ENCODE measurements at regions not wholly inside any gene's neighbourhood (a gene's known extent, or its start where the extent isn't known, plus 50 kb on each side); places are given as distances from the start of the nearest gene placed in this dataset.

DNA sequence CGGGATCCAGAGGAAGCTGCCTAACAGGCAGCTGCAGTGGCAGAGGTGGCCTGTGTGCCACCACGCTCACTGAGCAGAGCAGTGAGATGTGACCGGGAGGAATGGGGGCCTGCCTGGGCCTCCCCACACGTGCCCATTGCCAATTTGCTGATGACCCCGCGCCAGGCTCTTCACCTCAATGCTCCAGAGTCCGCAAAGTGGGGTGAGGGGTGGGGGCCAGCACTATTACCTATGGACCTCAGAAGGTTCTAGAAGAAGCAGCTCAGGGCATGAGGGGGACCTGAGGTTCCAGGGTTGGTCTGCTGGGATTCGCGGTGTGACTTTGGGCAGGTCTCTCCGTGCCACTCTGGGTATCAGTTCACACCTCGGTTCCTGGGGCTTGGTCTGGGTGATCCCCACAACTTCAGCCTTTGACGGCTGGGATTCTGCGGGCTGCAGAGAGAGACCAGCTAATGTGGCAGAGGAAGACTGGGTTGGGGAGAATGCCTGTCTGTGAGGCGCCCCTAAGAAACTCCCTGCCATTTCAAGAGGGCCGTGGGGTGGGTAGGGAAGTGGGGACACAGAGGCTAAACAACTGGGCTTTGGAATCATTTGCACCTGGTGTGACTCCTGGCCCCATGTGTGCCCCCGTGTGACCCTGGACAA, 231.0 kb upstream of the MVB12B start:
- no peak overlapping the region for H3K27ac Mint-ChIP-seq
- no peaks in the 10 kb centered on the region for H3K4me1 Mint-ChIP-seq
- no peak overlapping the region for H3K4me3 Mint-ChIP-seq
- H3K36me3 Mint-ChIP-seq, result no peaks in the 10 kb centered on the region
- H3K9me3 Mint-ChIP-seq, result no peaks in the 10 kb centered on the region
- H3K27me3 Mint-ChIP-seq, result peaks cover 7% of the 10 kb centered on the region

GRCh38 chr9:126096340-126096739, 230.3 kb upstream of the MVB12B start:
- Mint-ChIP-seq H3K4me1 (no peaks in the 10 kb centered on the region), H3K36me3 (no peaks in the 10 kb centered on the region), H3K27ac (no peak overlapping the region), H3K27me3 (peaks cover 7% of the 10 kb centered on the region), H3K4me3 (no peak overlapping the region), H3K9me3 (no peaks in the 10 kb centered on the region)

DNA sequence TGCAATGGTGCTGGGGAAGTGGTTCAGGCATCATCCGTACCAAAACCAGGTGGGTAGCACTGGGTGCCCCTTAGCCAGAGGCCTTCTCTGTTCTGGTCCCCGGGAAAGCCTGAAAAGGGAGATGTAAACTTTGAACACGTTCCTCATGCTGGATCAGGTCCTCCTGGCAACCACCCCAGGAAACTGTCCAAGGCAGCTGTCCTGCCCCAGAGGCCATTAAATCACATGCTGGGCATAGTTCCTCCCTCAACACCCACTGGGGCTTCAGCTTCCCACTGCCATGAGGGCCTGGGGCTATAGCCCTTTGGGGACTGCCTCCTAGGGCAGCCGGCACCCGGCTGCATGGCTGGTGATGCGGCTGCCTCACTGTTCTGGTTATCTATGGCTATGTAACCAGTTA, 228.9 kb upstream of the MVB12B start:
- no peaks in the 10 kb centered on the region for H3K36me3 Mint-ChIP-seq
- peaks cover 7% of the 10 kb centered on the region for H3K27me3 Mint-ChIP-seq
- H3K9me3 Mint-ChIP-seq, result no peaks in the 10 kb centered on the region
- H3K27ac Mint-ChIP-seq, result no peak overlapping the region
- H3K4me1 Mint-ChIP-seq, result no peaks in the 10 kb centered on the region
- no peak overlapping the region for H3K4me3 Mint-ChIP-seq

GRCh38 chr9:126106404-126106803, 220.2 kb upstream of the MVB12B start:
- peaks cover 10% of the 10 kb centered on the region for H3K27me3 Mint-ChIP-seq
- no peaks in the 10 kb centered on the region for H3K9me3 Mint-ChIP-seq
- peaks cover 2% of the 10 kb centered on the region for H3K36me3 Mint-ChIP-seq
- no peak overlapping the region for H3K27ac Mint-ChIP-seq
- H3K4me1 Mint-ChIP-seq, result no peaks in the 10 kb centered on the region
- no peak overlapping the region for H3K4me3 Mint-ChIP-seq

GRCh38 chr9:126107693-126108092, 218.9 kb upstream of the MVB12B start:
- no peak overlapping the region for H3K27ac Mint-ChIP-seq
- H3K27me3 Mint-ChIP-seq, result peaks cover 18% of the 10 kb centered on the region
- H3K9me3 Mint-ChIP-seq, result no peaks in the 10 kb centered on the region
- H3K4me1 Mint-ChIP-seq, result no peaks in the 10 kb centered on the region
- H3K4me3 Mint-ChIP-seq, result no peak overlapping the region
- peaks cover 2% of the 10 kb centered on the region for H3K36me3 Mint-ChIP-seq

GRCh38 chr9:126108240-126108639, 218.4 kb upstream of the MVB12B start:
- Mint-ChIP-seq H3K36me3 (peaks cover 2% of the 10 kb centered on the region), H3K27ac (no peak overlapping the region), H3K27me3 (peaks cover 21% of the 10 kb centered on the region), H3K9me3 (no peaks in the 10 kb centered on the region), H3K4me1 (no peaks in the 10 kb centered on the region), H3K4me3 (no peak overlapping the region)

- Mint-ChIP-seq H3K4me1 (no peaks in the 10 kb centered on the region), H3K27me3 (peaks cover 26% of the 10 kb centered on the region), H3K27ac (no peak overlapping the region), H3K36me3 (peaks cover 2% of the 10 kb centered on the region), H3K9me3 (no peaks in the 10 kb centered on the region), H3K4me3 (no peak overlapping the region)
These were observed 217.1 kb upstream of the MVB12B start for GRCh38 chr9:126109575-126109974.

GRCh38 chr9:126111556-126111955, 215.1 kb upstream of the MVB12B start:
- no peak overlapping the region for H3K4me3 Mint-ChIP-seq
- no peak overlapping the region for H3K27ac Mint-ChIP-seq
- H3K4me1 Mint-ChIP-seq, result no peaks in the 10 kb centered on the region
- peaks cover 23% of the 10 kb centered on the region for H3K27me3 Mint-ChIP-seq
- no peaks in the 10 kb centered on the region for H3K9me3 Mint-ChIP-seq
- H3K36me3 Mint-ChIP-seq, result peaks cover 2% of the 10 kb centered on the region

DNA sequence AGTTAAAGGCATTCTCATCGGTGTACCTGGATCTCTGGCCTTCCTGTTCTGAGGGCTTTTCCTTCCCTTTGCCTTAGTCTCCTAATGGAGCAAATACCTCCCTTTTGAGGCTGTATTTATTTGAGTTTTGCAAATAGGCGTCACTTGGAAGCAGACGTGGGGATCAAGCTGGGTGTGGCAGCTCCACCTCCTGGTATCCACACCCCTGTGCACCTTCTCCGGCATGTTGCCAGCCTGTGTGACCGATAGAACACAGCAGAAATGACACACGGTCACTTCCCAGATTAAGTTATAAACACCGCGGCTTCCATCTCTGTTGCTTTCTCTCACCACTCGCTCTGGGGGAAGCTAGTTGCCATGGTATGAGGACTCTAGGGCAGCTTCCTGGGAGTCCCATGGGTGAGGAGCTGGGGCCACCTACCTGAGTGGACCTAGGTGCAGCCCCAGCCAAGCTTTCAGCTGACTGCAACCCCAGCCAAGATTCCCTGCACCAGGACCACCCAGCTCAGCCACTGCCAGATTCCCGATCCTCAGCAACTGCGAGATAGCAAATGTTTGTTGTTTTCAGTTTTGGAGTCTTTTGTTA, 214.4 kb upstream of the MVB12B start:
- no peaks in the 10 kb centered on the region for H3K9me3 Mint-ChIP-seq
- H3K36me3 Mint-ChIP-seq, result peaks cover 2% of the 10 kb centered on the region
- no peak overlapping the region for H3K27ac Mint-ChIP-seq
- no peaks in the 10 kb centered on the region for H3K4me1 Mint-ChIP-seq
- H3K27me3 Mint-ChIP-seq, result peaks cover 26% of the 10 kb centered on the region
- no peak overlapping the region for H3K4me3 Mint-ChIP-seq

DNA sequence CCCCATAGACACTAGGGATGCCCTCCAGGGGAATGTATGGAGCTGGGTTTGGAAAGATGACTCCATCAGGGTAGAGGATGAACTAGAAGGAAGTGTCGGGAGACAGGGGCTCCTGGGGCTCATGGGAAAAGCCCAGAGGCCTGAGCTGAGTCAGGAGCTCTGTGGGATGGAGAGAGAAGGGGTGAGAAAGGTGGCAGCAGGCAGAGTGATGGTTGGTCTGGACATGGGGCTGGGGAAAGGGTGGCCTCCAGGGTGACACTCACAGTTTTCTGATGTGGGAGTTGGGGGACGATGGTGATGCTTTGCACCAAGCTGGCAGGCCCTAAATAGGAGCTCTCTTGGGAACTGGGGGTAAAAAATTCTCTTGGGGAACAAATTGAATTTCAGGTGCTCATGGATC, 213.5 kb upstream of the MVB12B start:
- no peaks in the 10 kb centered on the region for H3K9me3 Mint-ChIP-seq
- H3K4me3 Mint-ChIP-seq, result no peak overlapping the region
- H3K27ac Mint-ChIP-seq, result peak overlapping the region in 1 of 3 donors; percentile 67
- peaks cover 2% of the 10 kb centered on the region for H3K36me3 Mint-ChIP-seq
- peaks cover 26% of the 10 kb centered on the region for H3K27me3 Mint-ChIP-seq
- no peaks in the 10 kb centered on the region for H3K4me1 Mint-ChIP-seq

DNA sequence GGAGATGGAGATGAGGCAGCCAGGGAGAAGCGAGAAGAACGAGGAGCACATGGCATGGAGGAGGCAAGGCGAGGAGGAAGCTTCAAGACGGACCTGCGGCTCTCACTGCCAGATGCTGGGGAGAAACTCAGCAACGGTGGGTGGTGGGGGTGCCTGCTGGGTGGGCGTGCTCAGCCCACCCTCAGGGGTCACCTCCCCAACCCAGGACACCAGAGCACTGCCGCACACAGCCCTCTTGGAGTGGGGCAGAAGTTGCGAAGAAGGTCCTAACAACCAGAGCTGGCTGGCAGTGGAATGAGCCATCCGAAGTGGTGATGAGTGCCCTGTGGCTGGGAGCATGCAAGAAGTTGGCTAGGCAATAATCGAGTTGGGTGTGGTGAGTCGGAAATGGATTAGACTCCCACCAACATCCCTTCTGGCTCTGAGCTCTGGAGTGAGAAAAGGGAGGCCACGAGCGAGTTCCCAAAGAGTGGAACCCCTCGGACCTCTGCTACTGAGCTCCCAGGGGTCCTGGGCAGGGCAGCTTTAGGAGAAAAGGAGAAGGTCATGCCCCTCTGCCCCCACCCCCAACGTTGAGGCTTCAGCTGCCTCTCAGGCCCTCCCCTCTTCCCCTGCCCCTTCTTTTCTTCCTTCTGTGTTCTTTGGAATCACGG, 212.7 kb upstream of the MVB12B start:
- peaks cover 26% of the 10 kb centered on the region for H3K27me3 Mint-ChIP-seq
- H3K9me3 Mint-ChIP-seq, result no peaks in the 10 kb centered on the region
- no peaks in the 10 kb centered on the region for H3K36me3 Mint-ChIP-seq
- no peaks in the 10 kb centered on the region for H3K4me1 Mint-ChIP-seq
- H3K27ac Mint-ChIP-seq, result no peak overlapping the region
- H3K4me3 Mint-ChIP-seq, result no peak overlapping the region

DNA sequence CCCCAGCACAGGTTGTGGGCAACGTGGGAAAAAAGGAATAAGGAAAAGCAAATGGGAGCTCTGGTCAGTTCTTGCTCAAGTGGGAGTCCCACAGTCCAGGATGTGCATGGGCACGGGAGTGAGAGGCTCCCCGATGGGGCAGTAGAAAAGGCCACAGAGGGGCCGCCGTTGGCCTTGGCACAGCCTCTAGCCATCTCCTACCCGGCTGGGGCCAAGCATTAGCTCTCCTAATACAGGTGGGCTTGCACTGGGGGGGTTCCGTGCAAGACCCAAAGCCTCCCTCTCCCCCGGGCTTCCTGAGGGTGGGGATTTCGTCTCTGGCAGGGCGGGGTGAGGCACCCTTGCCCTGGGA, 212.2 kb upstream of the MVB12B start:
- Mint-ChIP-seq H3K9me3 (no peaks in the 10 kb centered on the region), H3K27ac (no peak overlapping the region), H3K4me1 (no peaks in the 10 kb centered on the region), H3K27me3 (peaks cover 24% of the 10 kb centered on the region), H3K36me3 (no peaks in the 10 kb centered on the region), H3K4me3 (no peak overlapping the region)

- Mint-ChIP-seq H3K4me3 (no peak overlapping the region), H3K27me3 (peaks cover 25% of the 10 kb centered on the region), H3K27ac (no peak overlapping the region), H3K4me1 (no peaks in the 10 kb centered on the region), H3K9me3 (no peaks in the 10 kb centered on the region), H3K36me3 (no peaks in the 10 kb centered on the region)
These were observed 211.7 kb upstream of the MVB12B start for GRCh38 chr9:126114850-126115460.

DNA sequence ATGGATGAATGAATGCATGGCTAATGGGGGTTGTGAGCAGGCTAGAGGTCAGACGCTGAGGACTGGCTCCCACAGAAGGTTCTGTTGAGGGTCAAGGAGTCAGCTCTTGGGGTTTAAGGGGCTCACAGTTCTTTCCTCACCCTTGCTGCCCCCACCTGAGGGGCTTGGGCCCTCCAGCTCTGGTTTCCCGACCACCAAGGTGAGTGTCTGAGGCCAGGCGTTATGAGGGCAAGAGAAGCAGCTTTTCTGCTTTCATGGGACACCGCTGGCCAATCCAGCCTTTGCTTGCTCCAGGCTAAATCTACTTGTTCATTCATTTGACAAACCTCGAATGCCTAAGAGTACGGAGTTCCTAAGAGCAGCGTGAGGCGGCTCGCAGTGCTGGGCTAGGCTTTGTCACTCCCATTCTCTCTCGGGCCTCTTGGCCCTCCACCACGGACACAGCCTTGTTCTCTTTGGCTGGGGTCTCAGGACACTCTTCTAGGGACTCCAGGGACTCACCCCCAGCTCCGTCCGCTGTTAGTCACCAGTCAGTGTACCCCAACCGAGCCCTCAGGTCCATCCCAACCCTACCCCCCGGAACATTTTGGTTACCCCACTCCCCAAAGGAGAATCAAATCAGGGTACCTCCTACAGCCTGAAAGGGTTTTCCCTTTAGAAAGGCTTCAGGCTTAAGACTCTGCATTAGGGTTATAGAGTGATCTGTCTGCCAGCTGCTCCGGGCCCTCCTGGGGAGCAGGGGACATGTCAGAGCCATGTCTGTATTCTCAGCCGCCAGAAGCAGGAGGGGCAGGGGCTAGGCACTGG, 210.1 kb upstream of the MVB12B start:
- H3K27me3 Mint-ChIP-seq, result peaks cover 21% of the 10 kb centered on the region
- H3K27ac Mint-ChIP-seq, result no peak overlapping the region
- H3K36me3 Mint-ChIP-seq, result no peaks in the 10 kb centered on the region
- no peak overlapping the region for H3K4me3 Mint-ChIP-seq
- H3K9me3 Mint-ChIP-seq, result no peaks in the 10 kb centered on the region
- H3K4me1 Mint-ChIP-seq, result no peaks in the 10 kb centered on the region

DNA sequence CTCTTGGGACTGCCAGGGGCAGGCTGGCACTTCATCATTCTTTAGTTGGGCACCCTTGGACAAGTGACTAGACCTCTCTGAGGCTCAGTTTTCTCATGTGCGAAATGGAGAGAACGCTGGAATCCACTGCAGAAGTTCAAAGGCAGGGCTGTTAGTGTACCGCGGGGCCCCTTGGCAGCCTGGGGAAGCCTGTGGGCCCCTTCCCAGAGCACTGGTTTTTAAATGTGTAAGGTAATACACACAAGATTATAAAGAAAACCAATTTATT, 209.5 kb upstream of the MVB12B start:
- no peak overlapping the region for H3K27ac Mint-ChIP-seq
- H3K27me3 Mint-ChIP-seq, result peaks cover 21% of the 10 kb centered on the region

More for the DNA sequence above, 209.5 kb upstream of the MVB12B start:
- Mint-ChIP-seq H3K4me3 (no peak overlapping the region), H3K36me3 (no peaks in the 10 kb centered on the region), H3K9me3 (peaks cover 0 to 2% (median 0%) of the 10 kb centered on the region in 3 donors), H3K4me1 (no peaks in the 10 kb centered on the region)
